Natural killer cell (primary cell): ENCODE measurements at regions not wholly inside any gene's neighbourhood (a gene's known extent, or its start where the extent isn't known, plus 50 kb on each side); places are given as distances from the start of the nearest gene placed in this dataset.

Experiments
- ATAC-seq, 3 donors: fragments of 150-1000 bp in 2 of 3; fragments of 200-7000 bp in 1 of 3; cut with Tn5 transposase; 1 replicate in 1 of 3; 2 replicates in 2 of 3; pipeline ENCODE4 v1.10.0; 2021; ENCODE audit warnings: mild to moderate bottlenecking in 2 of 3, moderate library complexity in 2 of 3
- DNase-seq, 2 donors: peaks; one replicate each; pipeline versions ENCODE4 v3.0.0 to v3.0.0-alpha.2; 2013 to 2021; ENCODE audit warnings: mixed read lengths in 1 of 2
- H3K27ac ChIP-seq: one replicate; pipeline ENCODE4 v1.5.1; 2013; ENCODE audit warnings: mild to moderate bottlenecking, low read length
- H3K27me3 ChIP-seq: one replicate; pipeline ENCODE4 v1.6.1; 2013; ENCODE audit warnings: low read length; ENCODE audit not compliant: control insufficient read depth, insufficient read depth
- H3K36me3 ChIP-seq: one replicate; pipeline ENCODE4 v1.6.1; 2013; ENCODE audit warnings: low read length; ENCODE audit not compliant: control insufficient read depth, insufficient read depth
- H3K4me1 ChIP-seq: one replicate; pipeline ENCODE4 v1.6.1; 2013; ENCODE audit warnings: low read length; ENCODE audit not compliant: control insufficient read depth, insufficient read depth
- H3K4me3 ChIP-seq: one replicate; pipeline ENCODE4 v1.5.1; 2013; ENCODE audit warnings: low read length
- H3K9me3 ChIP-seq: one replicate; pipeline ENCODE4 v1.6.1; 2013; ENCODE audit warnings: low read length; ENCODE audit not compliant: control insufficient read depth, insufficient read depth
- H3K27ac Mint-ChIP-seq, 2 donors: one replicate each; pipeline ENCODE4 v1.8.0; 2022; ENCODE audit warnings: mild to moderate bottlenecking in 2 of 2, mixed read lengths in 2 of 2, moderate library complexity in 1 of 2
- H3K27me3 Mint-ChIP-seq, 2 donors: one replicate each; pipeline ENCODE4 v1.8.0; 2022; ENCODE audit warnings: low read depth in 2 of 2, mixed read lengths in 2 of 2
- H3K36me3 Mint-ChIP-seq: one replicate; pipeline ENCODE4 v1.8.0; 2022; ENCODE audit warnings: mixed read lengths
- H3K4me1 Mint-ChIP-seq, 2 donors: one replicate each; pipeline ENCODE4 v1.8.0; 2022; ENCODE audit warnings: mixed read lengths in 2 of 2
- H3K4me3 Mint-ChIP-seq: one replicate; pipeline ENCODE4 v1.8.0; 2022; ENCODE audit warnings: mild to moderate bottlenecking, moderate library complexity, mixed read lengths
- H3K9me3 Mint-ChIP-seq, 2 donors: one replicate each; pipeline ENCODE4 v1.8.0; 2022; ENCODE audit warnings: mixed read lengths in 2 of 2
- WGBS: methylation state at CpG from one replicate; pipeline ENCODE4 v1.1.7; 2013; ENCODE audit warnings: missing lambda C conversion rate; ENCODE audit not compliant: insufficient coverage; 5-methylcytosine and 5-hydroxymethylcytosine counted together
- intact Hi-C: fragments of 100-400 bp; cut with micrococcal nuclease; formaldehyde crosslinking; loops from one replicate; pipeline ENCODE4 v1.14.2; 2022
- TF ChIP-seq, protein P1 (sequence below): fragments of 200-600 bp; IDR thresholded peaks from one replicate; pipeline ENCODE4 v1.8.0; 2022; ENCODE audit warnings: antibody characterized with exemption

- H3K4me1 ChIP-seq: no peaks in the 10 kb centered on the region
- H3K9me3 ChIP-seq: no peaks in the 10 kb centered on the region
- peaks cover 11 to 13% of the 10 kb centered on the region in 2 donors for H3K27me3 Mint-ChIP-seq
- H3K4me3 ChIP-seq: no peak overlapping the region
- H3K4me3 Mint-ChIP-seq: no peak overlapping the region
- no peaks in the 10 kb centered on the region for H3K9me3 Mint-ChIP-seq
- no peak for ATAC-seq
- 79% methylated on average over 3 of the region's 3 CpGs for WGBS
- no peak for DNase-seq
- no peak overlapping the region for H3K27ac ChIP-seq
- H3K27ac Mint-ChIP-seq: no peak overlapping the region
- H3K36me3 Mint-ChIP-seq: no peaks in the 10 kb centered on the region
- H3K36me3 ChIP-seq: no peaks in the 10 kb centered on the region
- no peaks in the 10 kb centered on the region for H3K27me3 ChIP-seq
- TF ChIP-seq, protein P1, sequence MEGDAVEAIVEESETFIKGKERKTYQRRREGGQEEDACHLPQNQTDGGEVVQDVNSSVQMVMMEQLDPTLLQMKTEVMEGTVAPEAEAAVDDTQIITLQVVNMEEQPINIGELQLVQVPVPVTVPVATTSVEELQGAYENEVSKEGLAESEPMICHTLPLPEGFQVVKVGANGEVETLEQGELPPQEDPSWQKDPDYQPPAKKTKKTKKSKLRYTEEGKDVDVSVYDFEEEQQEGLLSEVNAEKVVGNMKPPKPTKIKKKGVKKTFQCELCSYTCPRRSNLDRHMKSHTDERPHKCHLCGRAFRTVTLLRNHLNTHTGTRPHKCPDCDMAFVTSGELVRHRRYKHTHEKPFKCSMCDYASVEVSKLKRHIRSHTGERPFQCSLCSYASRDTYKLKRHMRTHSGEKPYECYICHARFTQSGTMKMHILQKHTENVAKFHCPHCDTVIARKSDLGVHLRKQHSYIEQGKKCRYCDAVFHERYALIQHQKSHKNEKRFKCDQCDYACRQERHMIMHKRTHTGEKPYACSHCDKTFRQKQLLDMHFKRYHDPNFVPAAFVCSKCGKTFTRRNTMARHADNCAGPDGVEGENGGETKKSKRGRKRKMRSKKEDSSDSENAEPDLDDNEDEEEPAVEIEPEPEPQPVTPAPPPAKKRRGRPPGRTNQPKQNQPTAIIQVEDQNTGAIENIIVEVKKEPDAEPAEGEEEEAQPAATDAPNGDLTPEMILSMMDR: no peak
- H3K4me1 Mint-ChIP-seq: no peaks in the 10 kb centered on the region
- intact Hi-C loops: no loop called here
These were observed 266.7 kb upstream of the B3GAT1 start for GRCh38 chr11:134678744-134679143.

DNA sequence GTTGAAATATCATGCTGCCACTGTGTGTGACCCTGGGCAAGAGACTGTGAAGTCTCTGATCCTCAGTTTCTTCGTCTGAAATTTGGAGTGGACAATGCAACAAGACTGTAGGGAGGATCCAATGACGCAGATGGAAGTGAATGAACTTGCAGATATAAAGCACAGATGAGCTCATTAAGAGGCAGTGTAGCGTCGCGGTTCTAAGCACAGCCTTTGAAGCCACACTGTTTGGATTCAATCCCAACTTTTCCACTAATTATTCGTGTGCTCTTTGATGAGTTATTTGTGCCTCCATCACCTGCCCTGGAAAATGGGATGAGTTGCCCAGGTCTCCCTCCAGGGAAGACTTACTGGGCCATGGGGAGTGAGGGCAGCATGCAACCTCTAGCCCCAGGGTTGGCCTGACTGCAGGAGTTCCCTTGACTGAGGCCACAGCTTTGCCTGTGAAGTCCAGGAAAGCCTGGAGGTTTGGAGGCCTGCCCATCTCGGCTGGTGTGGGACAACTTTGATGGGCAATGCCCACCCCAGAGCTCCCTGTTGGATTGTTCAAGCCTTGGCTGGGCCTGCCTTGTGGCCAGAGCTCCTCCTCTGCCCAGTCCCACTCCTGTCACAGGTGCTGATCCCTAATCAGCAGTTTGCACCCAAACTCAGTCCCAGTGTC, 266.0 kb upstream of the B3GAT1 start:
- Histone ChIP-seq H3K4me3 (no peak overlapping the region), H3K27me3 (no peaks in the 10 kb centered on the region), H3K9me3 (no peaks in the 10 kb centered on the region), H3K27ac (no peak overlapping the region), H3K36me3 (no peaks in the 10 kb centered on the region), H3K4me1 (no peaks in the 10 kb centered on the region)
- Mint-ChIP-seq H3K27me3 (peaks cover 7 to 13% of the 10 kb centered on the region in 2 donors), H3K9me3 (no peaks in the 10 kb centered on the region), H3K4me3 (no peak overlapping the region), H3K4me1 (no peaks in the 10 kb centered on the region), H3K36me3 (no peaks in the 10 kb centered on the region), H3K27ac (no peak overlapping the region)
- intact Hi-C loops: no loop called here
- ATAC-seq (no peak), DNase-seq (no peak)
- 80% methylated on average over 7 of the region's 7 CpGs for WGBS
- TF ChIP-seq, protein P1: no peak

DNA sequence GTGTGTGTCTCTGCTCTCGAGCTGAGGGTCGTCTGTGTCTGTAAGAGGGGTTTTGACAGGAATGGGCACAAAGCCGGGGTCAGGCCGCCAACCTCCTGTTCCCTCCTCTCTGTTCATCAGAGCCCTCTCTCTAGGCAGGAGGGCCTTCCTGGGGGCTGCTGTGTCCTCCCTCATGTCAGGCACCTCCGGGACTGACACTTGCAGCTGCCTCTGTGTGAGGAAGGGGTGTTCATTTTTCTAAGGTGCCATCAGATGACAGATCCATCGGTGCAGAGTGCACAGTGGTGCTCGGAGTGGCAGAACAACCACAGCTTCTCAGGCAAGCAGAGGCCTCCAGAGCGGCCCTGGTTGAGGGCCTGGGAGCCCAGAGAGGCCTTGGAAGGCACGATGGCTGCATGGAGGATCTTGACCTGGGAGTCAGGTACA, 265.4 kb upstream of the B3GAT1 start:
- Mint-ChIP-seq H3K9me3 (no peaks in the 10 kb centered on the region), H3K36me3 (no peaks in the 10 kb centered on the region), H3K4me3 (no peak overlapping the region), H3K4me1 (no peaks in the 10 kb centered on the region), H3K27me3 (peaks cover 5 to 15% of the 10 kb centered on the region in 2 donors), H3K27ac (no peak overlapping the region)
- H3K27ac ChIP-seq: no peak overlapping the region
- H3K9me3 ChIP-seq: no peaks in the 10 kb centered on the region
- no peak overlapping the region for H3K4me3 ChIP-seq
- intact Hi-C loops: no loop called here
- TF ChIP-seq, protein P1: no peak
- H3K36me3 ChIP-seq: no peaks in the 10 kb centered on the region
- ATAC-seq (no peak), DNase-seq (no peak)
- H3K27me3 ChIP-seq: no peaks in the 10 kb centered on the region
- WGBS: 82% methylated on average over 8 of the region's 9 CpGs
- no peaks in the 10 kb centered on the region for H3K4me1 ChIP-seq
